HG02588 (cell line): ENCODE measurements at regions not wholly inside any gene's neighbourhood (a gene's known extent, or its start where the extent isn't known, plus 50 kb on each side); places are given as distances from the start of the nearest gene placed in this dataset.
"Not testable (repeated sequence)": the region's sequence is repeated elsewhere in the genome, so short reads cannot be mapped to it uniquely, and the experiment has no call there.

Experiments
- ATAC-seq: cut with Tn5 transposase; IDR thresholded peaks from one replicate; pipeline ENCODE4 v1.9.1; 2021; ENCODE audit warnings: mild to moderate bottlenecking, moderate library complexity; ENCODE audit not compliant: unreplicated experiment

- no peak for ATAC-seq
These were observed 1004.0 kb downstream of the ANKRD7 start for GRCh38 chr7:119228482-119228881.

- ATAC-seq = no peak
These were observed 1007.6 kb downstream of the ANKRD7 start for GRCh38 chr7:119232091-119232490.

GRCh38 chr7:119233015-119233414 lies 1008.5 kb downstream of the ANKRD7 start:
- ATAC-seq = no peak

GRCh38 chr7:119252962-119253361 lies 1020.0 kb upstream of the KCND2 start:
- no peak for ATAC-seq

- ATAC-seq = no peak
These were observed 1018.2 kb upstream of the KCND2 start for GRCh38 chr7:119254742-119255141.

- ATAC-seq = no peak
These were observed 1017.0 kb upstream of the KCND2 start for GRCh38 chr7:119256001-119256400.

- ATAC-seq = no peak
These were observed 1016.4 kb upstream of the KCND2 start for GRCh38 chr7:119256446-119257131.

GRCh38 chr7:119266790-119267189 lies 1006.2 kb upstream of the KCND2 start:
- ATAC-seq = not testable (repeated sequence)

GRCh38 chr7:119270045-119270464 lies 1002.9 kb upstream of the KCND2 start:
- ATAC-seq = peak; percentile 96

- no peak for ATAC-seq
These were observed 1002.3 kb upstream of the KCND2 start for GRCh38 chr7:119270644-119271043.

- no peak for ATAC-seq
These were observed 1001.7 kb upstream of the KCND2 start for GRCh38 chr7:119271147-119271779.

- no peak for ATAC-seq
These were observed 991.7 kb upstream of the KCND2 start for GRCh38 chr7:119281181-119281846.

GRCh38 chr7:119283353-119283752 lies 989.6 kb upstream of the KCND2 start:
- no peak for ATAC-seq

GRCh38 chr7:119288416-119288815 lies 984.6 kb upstream of the KCND2 start:
- no peak for ATAC-seq

- not testable (repeated sequence) for ATAC-seq
These were observed 972.6 kb upstream of the KCND2 start for GRCh38 chr7:119300341-119300740.

GRCh38 chr7:119320316-119320715 lies 952.7 kb upstream of the KCND2 start:
- ATAC-seq = no peak

GRCh38 chr7:119329715-119330114 lies 943.3 kb upstream of the KCND2 start:
- ATAC-seq = no peak

GRCh38 chr7:119335405-119335804 lies 937.6 kb upstream of the KCND2 start:
- no peak for ATAC-seq

GRCh38 chr7:119341822-119342221 lies 931.2 kb upstream of the KCND2 start:
- ATAC-seq = no peak

- no peak for ATAC-seq
These were observed 929.7 kb upstream of the KCND2 start for GRCh38 chr7:119343289-119343688.

- ATAC-seq = no peak
These were observed 928.5 kb upstream of the KCND2 start for GRCh38 chr7:119344466-119344865.

GRCh38 chr7:119348491-119348890 lies 924.5 kb upstream of the KCND2 start:
- no peak for ATAC-seq
